ENCODE measurements at regions not wholly inside any gene's neighbourhood (a gene's known extent, or its start where the extent isn't known, plus 50 kb on each side); places are given as distances from the start of the nearest gene placed in this dataset.

- no peak for TF ChIP-seq CTCF (IDR thresholded peaks at IDR 0.05)
- no peak for TF ChIP-seq POLR2A (IDR thresholded peaks at IDR 0.05)
Observed at GRCh38 chr1:199176713-199177112, 537.9 kb downstream of the PTPRC start.

All from thyroid gland (tissue), 4 donors.